ENCODE measurements at regions not wholly inside any gene's neighbourhood (a gene's known extent, or its start where the extent isn't known, plus 50 kb on each side); places are given as distances from the start of the nearest gene placed in this dataset.

- DNase-seq, result no peak
- WGBS, 5 donors, result 90 to 93% (median 92%) methylated on average over 3 of the region's 3 CpGs
- TF ChIP-seq POLR2AphosphoS5 (IDR thresholded peaks at IDR 0.05), result no peak
- TF ChIP-seq, protein P1, sequence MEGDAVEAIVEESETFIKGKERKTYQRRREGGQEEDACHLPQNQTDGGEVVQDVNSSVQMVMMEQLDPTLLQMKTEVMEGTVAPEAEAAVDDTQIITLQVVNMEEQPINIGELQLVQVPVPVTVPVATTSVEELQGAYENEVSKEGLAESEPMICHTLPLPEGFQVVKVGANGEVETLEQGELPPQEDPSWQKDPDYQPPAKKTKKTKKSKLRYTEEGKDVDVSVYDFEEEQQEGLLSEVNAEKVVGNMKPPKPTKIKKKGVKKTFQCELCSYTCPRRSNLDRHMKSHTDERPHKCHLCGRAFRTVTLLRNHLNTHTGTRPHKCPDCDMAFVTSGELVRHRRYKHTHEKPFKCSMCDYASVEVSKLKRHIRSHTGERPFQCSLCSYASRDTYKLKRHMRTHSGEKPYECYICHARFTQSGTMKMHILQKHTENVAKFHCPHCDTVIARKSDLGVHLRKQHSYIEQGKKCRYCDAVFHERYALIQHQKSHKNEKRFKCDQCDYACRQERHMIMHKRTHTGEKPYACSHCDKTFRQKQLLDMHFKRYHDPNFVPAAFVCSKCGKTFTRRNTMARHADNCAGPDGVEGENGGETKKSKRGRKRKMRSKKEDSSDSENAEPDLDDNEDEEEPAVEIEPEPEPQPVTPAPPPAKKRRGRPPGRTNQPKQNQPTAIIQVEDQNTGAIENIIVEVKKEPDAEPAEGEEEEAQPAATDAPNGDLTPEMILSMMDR (IDR thresholded peaks at IDR 0.05 in 8 of 11, conservative IDR thresholded peaks at IDR 0.05 in 3 of 11), result no peak
- no peak for TF ChIP-seq POLR2A (IDR thresholded peaks at IDR 0.05)
- Histone ChIP-seq H3K27me3 (replicated peaks in 1 of 7) (no peaks in the 10 kb centered on the region), H3K4me3 (no peak overlapping the region), H3K27ac (no peak overlapping the region), H3K9me3 (peaks cover 2 to 26% (median 14%) of the 10 kb centered on the region in 8 donors), H3K36me3 (no peaks in the 10 kb centered on the region), H3K4me1 (peaks cover 0 to 11% (median 0%) of the 10 kb centered on the region in 6 donors)
- intact Hi-C loops (cut with DNase I; ENCODE audit: low total_unique reads), result no loop called here
These were observed 102.0 kb upstream of the YWHAQ start for GRCh38 chr2:9732824-9733223.

DNA sequence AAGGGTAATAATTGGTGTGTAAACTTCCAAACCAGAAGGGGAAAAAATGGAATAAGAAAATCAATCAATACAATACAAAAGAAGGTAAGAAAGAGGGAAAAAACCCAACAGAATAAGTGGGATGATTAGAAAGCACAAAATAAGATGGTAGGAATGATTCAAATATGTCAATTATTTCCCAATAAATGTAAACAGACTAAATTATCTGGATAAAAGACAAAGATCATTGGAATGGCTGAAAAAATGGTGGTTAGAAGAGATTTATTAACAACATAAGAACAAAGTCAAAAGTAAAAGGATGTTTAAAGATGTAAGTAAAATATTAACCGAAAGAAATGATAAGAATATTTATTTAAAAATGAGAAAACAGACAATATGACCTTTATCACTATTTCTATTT, 103.5 kb upstream of the YWHAQ start:
- no peak for TF ChIP-seq POLR2AphosphoS5 (IDR thresholded peaks at IDR 0.05)
- TF ChIP-seq, protein P1 (IDR thresholded peaks at IDR 0.05 in 8 of 11, conservative IDR thresholded peaks at IDR 0.05 in 3 of 11), result no peak
- no peak for TF ChIP-seq POLR2A (IDR thresholded peaks at IDR 0.05)
- DNase-seq, result no peak
- 92 to 100% (median 95%) methylated on average over 1 of the region's 1 CpG for WGBS, 5 donors
- Histone ChIP-seq H3K9me3 (peaks cover 2 to 26% (median 14%) of the 10 kb centered on the region in 8 donors), H3K4me1 (peaks cover 4 to 26% (median 8%) of the 10 kb centered on the region in 6 donors), H3K27ac (no peak overlapping the region), H3K4me3 (no peak overlapping the region), H3K36me3 (no peaks in the 10 kb centered on the region), H3K27me3 (replicated peaks in 1 of 7) (no peaks in the 10 kb centered on the region)
- intact Hi-C loops (cut with DNase I; ENCODE audit: low total_unique reads), result no loop called here

DNA sequence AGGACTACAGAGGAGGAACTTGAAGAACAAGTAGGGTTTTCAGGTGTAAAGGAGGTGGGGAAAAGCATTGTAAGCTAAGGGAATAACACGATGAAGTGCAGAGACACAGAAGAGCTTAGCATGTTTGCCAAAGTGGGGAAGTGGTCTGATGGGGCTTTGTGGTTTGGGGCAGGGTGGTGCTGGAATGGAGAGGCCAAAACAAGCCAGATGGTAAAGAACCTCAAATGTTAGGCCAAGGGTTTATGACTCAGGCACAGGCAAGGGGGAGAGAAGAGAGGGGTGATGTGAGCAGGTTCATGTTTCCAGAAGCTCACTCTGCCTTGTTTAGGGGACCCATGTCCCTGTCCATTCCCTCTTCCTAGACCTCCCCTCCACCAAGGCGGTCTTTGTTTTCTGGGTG, 104.5 kb upstream of the YWHAQ start:
- Histone ChIP-seq H3K27me3 (replicated peaks in 1 of 7) (no peaks in the 10 kb centered on the region), H3K4me3 (no peak overlapping the region), H3K36me3 (no peaks in the 10 kb centered on the region), H3K27ac (peak overlapping the region in 2 of 8 donors; percentile 18 to 32), H3K4me1 (peaks cover 4 to 31% (median 10%) of the 10 kb centered on the region in 6 donors), H3K9me3 (peaks cover 2 to 26% (median 14%) of the 10 kb centered on the region in 8 donors)
- intact Hi-C loops (cut with DNase I; ENCODE audit: low total_unique reads), result no loop called here
- no peak for TF ChIP-seq POLR2AphosphoS5 (IDR thresholded peaks at IDR 0.05)
- TF ChIP-seq POLR2A (IDR thresholded peaks at IDR 0.05), result no peak
- 78 to 88% (median 82%) methylated on average over 2 of the region's 2 CpGs for WGBS, 5 donors
- no peak for DNase-seq

DNA sequence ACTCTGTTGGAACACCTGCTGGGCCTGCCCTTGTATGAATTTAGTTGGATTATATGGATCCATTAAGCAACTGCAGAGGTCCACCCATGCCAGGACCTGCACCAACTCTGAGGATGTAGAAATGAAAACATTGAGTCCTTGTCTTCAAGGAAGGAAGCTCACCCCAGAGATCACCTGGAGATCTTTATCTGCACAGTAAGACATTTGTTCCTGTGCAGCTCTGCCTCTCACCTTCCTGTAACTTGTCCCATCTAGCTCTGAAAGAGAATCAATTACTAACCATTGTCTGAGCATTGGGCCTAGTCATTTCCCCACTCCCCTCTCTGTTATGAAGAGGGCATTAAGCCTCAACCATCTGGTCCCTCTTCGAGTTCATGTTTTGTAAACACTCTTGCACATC, 105.2 kb upstream of the YWHAQ start:
- intact Hi-C loops (cut with DNase I; ENCODE audit: low total_unique reads), result no loop called here
- WGBS, 5 donors, result 76 to 89% (median 89%) methylated on average over 1 of the region's 1 CpG
- no peak for DNase-seq
- Histone ChIP-seq H3K9me3 (peaks cover 2 to 26% (median 14%) of the 10 kb centered on the region in 8 donors), H3K4me3 (no peak overlapping the region), H3K4me1 (peaks cover 4 to 31% (median 10%) of the 10 kb centered on the region in 6 donors), H3K27ac (peak overlapping the region in 3 of 8 donors; percentile 4 to 32 (median 18)), H3K27me3 (replicated peaks in 1 of 7) (no peaks in the 10 kb centered on the region), H3K36me3 (no peaks in the 10 kb centered on the region)
- TF ChIP-seq POLR2A (IDR thresholded peaks at IDR 0.05) (no peak), POLR2AphosphoS5 (IDR thresholded peaks at IDR 0.05) (no peak)
- TF ChIP-seq, protein P1 (IDR thresholded peaks at IDR 0.05 in 8 of 11, conservative IDR thresholded peaks at IDR 0.05 in 3 of 11), result no peak
